ENCODE measurements at regions not wholly inside any gene's neighbourhood (a gene's known extent, or its start where the extent isn't known, plus 50 kb on each side); places are given as distances from the start of the nearest gene placed in this dataset.

GRCh38 chr13:31409678-31410356, 210.0 kb downstream of the B3GLCT start:
- CTCF ChIA-PET, result no interaction called here
- DNase-seq, result no peak
- ATAC-seq, result no peak
- Mint-ChIP-seq H3K36me3 (ENCODE audit: low read depth) (no peaks in the 10 kb centered on the region), H3K27ac (no peak overlapping the region), H3K4me1 (ENCODE audit: low read depth) (no peaks in the 10 kb centered on the region), H3K27me3 (no peaks in the 10 kb centered on the region), H3K9me3 (no peaks in the 10 kb centered on the region), H3K4me3 (no peak overlapping the region)
- POLR2A ChIA-PET, result interaction anchor here (0.6 kb wide), 1 partner anchor 79 kb away, joined by 3 read pairs; no protein-coding TSS in a partner anchor
- intact Hi-C loops (cut with micrococcal nuclease), result no loop called here
- TF ChIP-seq CTCF (IDR thresholded peaks at IDR 0.05), result no peak

DNA sequence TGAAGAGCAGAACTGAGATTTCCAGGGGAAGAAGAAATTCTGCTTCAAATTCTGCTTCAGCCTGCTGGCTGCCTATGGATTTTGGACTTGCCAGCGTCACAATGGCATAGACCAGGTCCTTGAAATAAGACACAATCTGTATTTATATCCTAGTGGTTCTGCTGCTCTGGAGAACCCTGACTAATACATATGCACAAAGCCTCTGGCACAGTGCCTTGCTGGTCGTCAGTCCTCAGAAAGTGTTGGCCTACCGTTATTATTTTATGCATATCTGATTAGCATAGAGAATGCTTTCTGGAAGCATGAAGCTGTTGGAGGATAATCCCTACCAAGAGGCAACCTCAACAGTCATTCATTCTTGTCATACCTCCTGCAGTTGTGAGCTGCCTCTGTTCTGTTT, 213.7 kb downstream of the B3GLCT start:
- H3K27ac Mint-ChIP-seq, result no peak overlapping the region
- ChIA-PET CTCF (interaction anchor here (2.1 to 2.5 kb wide), 3 partner anchors 11 to 177 kb away, joined by 5 to 10 read pairs (median 8); no protein-coding TSS in a partner anchor), POLR2A (no interaction called here)
- no peaks in the 10 kb centered on the region for H3K36me3 Mint-ChIP-seq (ENCODE audit: low read depth)
- no peaks in the 10 kb centered on the region for H3K4me1 Mint-ChIP-seq (ENCODE audit: low read depth)
- ATAC-seq, result no peak
- TF ChIP-seq CTCF (IDR thresholded peaks at IDR 0.05), result no peak
- H3K9me3 Mint-ChIP-seq, result no peaks in the 10 kb centered on the region
- no peak overlapping the region for H3K4me3 Mint-ChIP-seq
- H3K27me3 Mint-ChIP-seq, result peaks cover 3% of the 10 kb centered on the region
- no peak for DNase-seq
- intact Hi-C loops (cut with micrococcal nuclease), result no loop called here

GRCh38 chr13:31416066-31416465, 216.3 kb downstream of the B3GLCT start:
- H3K27me3 Mint-ChIP-seq, result peaks cover 7% of the 10 kb centered on the region
- DNase-seq (no peak), ATAC-seq (no peak)
- H3K9me3 Mint-ChIP-seq, result no peaks in the 10 kb centered on the region
- TF ChIP-seq CTCF (IDR thresholded peaks at IDR 0.05), result no peak
- POLR2A ChIA-PET, result no interaction called here
- no peaks in the 10 kb centered on the region for H3K4me1 Mint-ChIP-seq (ENCODE audit: low read depth)
- no peak overlapping the region for H3K4me3 Mint-ChIP-seq
- no peak overlapping the region for H3K27ac Mint-ChIP-seq
- intact Hi-C loops (cut with micrococcal nuclease), result no loop called here
- CTCF ChIA-PET, result interaction anchor here (1.3 to 1.8 kb wide), 2 partner anchors 8 to 15 kb away, joined by 5 to 8 read pairs; no protein-coding TSS in a partner anchor
- H3K36me3 Mint-ChIP-seq (ENCODE audit: low read depth), result no peaks in the 10 kb centered on the region

DNA sequence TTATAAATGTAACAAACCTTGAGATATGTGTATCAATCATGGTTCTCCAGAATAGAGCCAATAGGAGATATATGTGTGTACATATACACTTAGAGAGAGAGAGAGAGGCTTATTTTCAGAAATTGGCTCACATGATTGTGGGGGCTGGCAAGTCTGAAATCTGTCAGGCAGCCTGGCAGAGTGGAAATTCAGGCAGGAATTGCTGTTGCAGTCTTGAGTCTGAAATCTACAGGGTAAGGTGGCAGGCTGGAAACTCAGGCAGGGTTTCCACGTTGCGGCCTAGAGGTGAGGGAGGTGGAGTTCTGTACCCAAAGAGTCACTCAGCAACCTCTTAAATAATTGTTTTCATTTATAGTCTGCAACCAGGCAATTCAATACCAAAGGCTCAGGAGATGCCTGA, 218.4 kb downstream of the B3GLCT start:
- no peak for DNase-seq
- peaks cover 10% of the 10 kb centered on the region for H3K27me3 Mint-ChIP-seq
- H3K9me3 Mint-ChIP-seq, result no peaks in the 10 kb centered on the region
- ChIA-PET POLR2A (no interaction called here), CTCF (no interaction called here)
- H3K36me3 Mint-ChIP-seq (ENCODE audit: low read depth), result no peaks in the 10 kb centered on the region
- H3K4me1 Mint-ChIP-seq (ENCODE audit: low read depth), result no peaks in the 10 kb centered on the region
- no peak for ATAC-seq
- no peak overlapping the region for H3K4me3 Mint-ChIP-seq
- intact Hi-C loops (cut with micrococcal nuclease), result no loop called here
- H3K27ac Mint-ChIP-seq, result no peak overlapping the region
- no peak for TF ChIP-seq CTCF (IDR thresholded peaks at IDR 0.05)

DNA sequence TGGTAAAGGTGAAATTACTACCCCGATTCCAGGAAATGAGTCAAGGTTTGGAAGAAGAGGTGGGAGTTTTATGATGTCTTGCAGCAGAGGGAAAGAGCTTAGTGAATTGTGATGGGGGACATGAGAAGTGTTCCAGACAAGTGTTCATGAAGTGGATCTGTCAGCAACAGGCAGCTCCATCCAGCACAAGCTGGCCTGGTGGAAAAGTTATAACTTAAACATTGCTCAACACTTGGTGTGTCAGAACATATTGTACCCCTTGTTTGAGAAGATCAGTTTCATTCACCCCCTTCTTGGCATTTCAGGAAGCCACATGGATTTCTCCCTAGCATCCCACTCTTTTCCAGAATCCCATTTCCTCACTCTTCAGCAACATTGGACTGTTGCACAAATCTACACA, 222.0 kb downstream of the B3GLCT start:
- ChIA-PET CTCF (interaction anchor here (1.1 to 1.4 kb wide), 3 partner anchors 10 to 314 kb away, joined by 3 to 6 read pairs (median 5); no protein-coding TSS in a partner anchor), POLR2A (no interaction called here)
- intact Hi-C loops (cut with micrococcal nuclease), result loop anchor here (2.0 kb wide), 1 partner anchor 185 kb away; no protein-coding TSS in a partner anchor
- no peaks in the 10 kb centered on the region for H3K36me3 Mint-ChIP-seq (ENCODE audit: low read depth)
- no peak overlapping the region for H3K27ac Mint-ChIP-seq
- no peak overlapping the region for H3K4me3 Mint-ChIP-seq
- DNase-seq (no peak), ATAC-seq (no peak)
- peaks cover 2% of the 10 kb centered on the region for H3K4me1 Mint-ChIP-seq (ENCODE audit: low read depth)
- H3K27me3 Mint-ChIP-seq, result peaks cover 7% of the 10 kb centered on the region
- H3K9me3 Mint-ChIP-seq, result no peaks in the 10 kb centered on the region
- no peak for TF ChIP-seq CTCF (IDR thresholded peaks at IDR 0.05)

All from activated CD8-positive, alpha-beta T cell treated with anti-CD3 and anti-CD28 coated beads for 36 hours (primary cell).